MM.1S (cell line): ENCODE measurements at regions not wholly inside any gene's neighbourhood (a gene's known extent, or its start where the extent isn't known, plus 50 kb on each side); places are given as distances from the start of the nearest gene placed in this dataset.

Source experiments
- DNase-seq: peaks from one replicate; pipeline ENCODE4 v3.0.0-alpha.2; 2015
- H2AFZ ChIP-seq: fragments of 300-600 bp; sonication (generic); 2 replicates; pipeline ENCODE4 v1.6.0; 2016; ENCODE audit warnings: antibody characterized with exemption, low read length
- H3F3A ChIP-seq: fragments of 300-600 bp; sonication (generic); 2 replicates; pipeline ENCODE4 v1.6.1; 2016; ENCODE audit warnings: mild to moderate bottlenecking, antibody characterized with exemption, low read length, moderate library complexity, mixed read lengths; ENCODE audit not compliant: insufficient read depth
- H3K27ac ChIP-seq: fragments of 300-600 bp; sonication (generic); 2 replicates; pipeline ENCODE4 v1.5.1; 2016; ENCODE audit warnings: mild to moderate bottlenecking, low read length
- H3K27me3 ChIP-seq: fragments of 300-600 bp; sonication (generic); replicated peaks from 2 replicates; pipeline ENCODE4 v1.6.0; 2016; ENCODE audit warnings: low read length; ENCODE audit not compliant: insufficient read depth
- H3K36me3 ChIP-seq: fragments of 300-600 bp; sonication (generic); replicated peaks from 2 replicates; pipeline ENCODE4 v1.6.1; 2016; ENCODE audit warnings: mild to moderate bottlenecking, low read length, mixed read lengths; ENCODE audit not compliant: insufficient read depth
- H3K4me1 ChIP-seq: fragments of 300-600 bp; sonication (generic); 2 replicates; pipeline ENCODE4 v1.6.1; 2016; ENCODE audit warnings: low read length, mixed read lengths
- H3K4me2 ChIP-seq: fragments of 300-600 bp; sonication (generic); 2 replicates; pipeline ENCODE4 v1.6.0; 2016; ENCODE audit warnings: low read depth, low read length
- H3K4me3 ChIP-seq: fragments of 300-600 bp; sonication (generic); 2 replicates; pipeline ENCODE4 v1.5.1; 2016; ENCODE audit warnings: low read length, mixed read lengths
- H3K79me2 ChIP-seq: fragments of 300-600 bp; sonication (generic); 2 replicates; pipeline ENCODE4 v1.6.1; 2016; ENCODE audit warnings: mixed run types, low read length, mixed read lengths
- H3K9ac ChIP-seq: fragments of 300-600 bp; sonication (generic); 2 replicates; pipeline ENCODE4 v1.6.1; 2016; ENCODE audit warnings: low read length, mixed read lengths
- H3K9me2 ChIP-seq: fragments of 300-600 bp; sonication (generic); replicated peaks from 2 replicates; pipeline ENCODE4 v1.6.1; 2016; ENCODE audit warnings: mild to moderate bottlenecking, low read length, mixed read lengths; ENCODE audit not compliant: insufficient read depth
- H3K9me3 ChIP-seq: fragments of 300-600 bp; sonication (generic); replicated peaks from 2 replicates; pipeline ENCODE4 v1.6.1; 2016; ENCODE audit warnings: mild to moderate bottlenecking, low read length, mixed read lengths; ENCODE audit not compliant: insufficient read depth
- H4K20me1 ChIP-seq: fragments of 300-600 bp; sonication (generic); 2 replicates; pipeline ENCODE4 v1.6.1; 2016; ENCODE audit warnings: mild to moderate bottlenecking, low read length, moderate library complexity, mixed read lengths; ENCODE audit not compliant: insufficient read depth
- EZH2 ChIP-seq: fragments of 300-600 bp; sonication (generic); optimal IDR thresholded peaks from 2 replicates; pipeline ENCODE3; 2017; ENCODE audit warnings: low read depth, mild to moderate bottlenecking, antibody characterized with exemption, low read length, mixed read lengths
- EZH2phosphoT487 ChIP-seq: fragments of 300-600 bp; sonication (generic); IDR thresholded peaks from 2 replicates; pipeline ENCODE4 v1.6.1; 2018; ENCODE audit warnings: antibody characterized with exemption, low read length
- TF ChIP-seq, protein P1 (sequence below): fragments of 300-600 bp; sonication (generic); IDR thresholded peaks from 2 replicates; pipeline ENCODE4 v1.5.1; 2016; ENCODE audit warnings: antibody characterized with exemption, low read length, mixed read lengths

DNA sequence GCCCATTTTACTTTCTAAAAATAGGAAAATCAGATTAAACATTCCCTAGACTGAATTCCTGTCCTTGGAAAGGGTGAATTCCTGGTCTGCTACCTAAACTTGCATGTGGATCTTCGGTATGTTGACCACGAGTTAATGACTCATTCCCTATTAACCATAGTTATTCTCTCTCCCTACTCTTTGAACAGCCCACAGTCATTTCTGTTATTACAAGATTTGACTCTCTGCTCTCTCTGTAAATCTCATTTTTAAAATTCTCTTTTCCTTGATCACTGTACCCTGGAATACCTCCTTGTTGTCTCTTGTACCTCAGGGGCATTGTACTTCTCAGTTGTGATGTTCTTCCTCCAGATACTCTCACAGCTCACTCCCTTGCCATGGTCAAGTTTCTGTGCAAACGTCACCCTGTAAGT lies 92.0 kb upstream of the GULP1 start:
- DNase-seq, result no peak
- H3F3A ChIP-seq, result no peaks in the 10 kb centered on the region
- no peak overlapping the region for H3K9ac ChIP-seq
- H3K27me3 ChIP-seq, result no peaks in the 10 kb centered on the region
- H4K20me1 ChIP-seq, result no peaks in the 10 kb centered on the region
- H3K79me2 ChIP-seq, result no peaks in the 10 kb centered on the region
- no peaks in the 10 kb centered on the region for H3K9me3 ChIP-seq
- no peak overlapping the region for H3K4me3 ChIP-seq
- H2AFZ ChIP-seq, result no peak overlapping the region
- TF ChIP-seq, protein P1, sequence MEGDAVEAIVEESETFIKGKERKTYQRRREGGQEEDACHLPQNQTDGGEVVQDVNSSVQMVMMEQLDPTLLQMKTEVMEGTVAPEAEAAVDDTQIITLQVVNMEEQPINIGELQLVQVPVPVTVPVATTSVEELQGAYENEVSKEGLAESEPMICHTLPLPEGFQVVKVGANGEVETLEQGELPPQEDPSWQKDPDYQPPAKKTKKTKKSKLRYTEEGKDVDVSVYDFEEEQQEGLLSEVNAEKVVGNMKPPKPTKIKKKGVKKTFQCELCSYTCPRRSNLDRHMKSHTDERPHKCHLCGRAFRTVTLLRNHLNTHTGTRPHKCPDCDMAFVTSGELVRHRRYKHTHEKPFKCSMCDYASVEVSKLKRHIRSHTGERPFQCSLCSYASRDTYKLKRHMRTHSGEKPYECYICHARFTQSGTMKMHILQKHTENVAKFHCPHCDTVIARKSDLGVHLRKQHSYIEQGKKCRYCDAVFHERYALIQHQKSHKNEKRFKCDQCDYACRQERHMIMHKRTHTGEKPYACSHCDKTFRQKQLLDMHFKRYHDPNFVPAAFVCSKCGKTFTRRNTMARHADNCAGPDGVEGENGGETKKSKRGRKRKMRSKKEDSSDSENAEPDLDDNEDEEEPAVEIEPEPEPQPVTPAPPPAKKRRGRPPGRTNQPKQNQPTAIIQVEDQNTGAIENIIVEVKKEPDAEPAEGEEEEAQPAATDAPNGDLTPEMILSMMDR, result no peak
- TF ChIP-seq EZH2 (no peak), EZH2phosphoT487 (no peak)
- H3K4me2 ChIP-seq, result no peak overlapping the region
- no peaks in the 10 kb centered on the region for H3K9me2 ChIP-seq
- H3K4me1 ChIP-seq, result no peaks in the 10 kb centered on the region
- no peaks in the 10 kb centered on the region for H3K36me3 ChIP-seq
- H3K27ac ChIP-seq, result no peak overlapping the region

DNA sequence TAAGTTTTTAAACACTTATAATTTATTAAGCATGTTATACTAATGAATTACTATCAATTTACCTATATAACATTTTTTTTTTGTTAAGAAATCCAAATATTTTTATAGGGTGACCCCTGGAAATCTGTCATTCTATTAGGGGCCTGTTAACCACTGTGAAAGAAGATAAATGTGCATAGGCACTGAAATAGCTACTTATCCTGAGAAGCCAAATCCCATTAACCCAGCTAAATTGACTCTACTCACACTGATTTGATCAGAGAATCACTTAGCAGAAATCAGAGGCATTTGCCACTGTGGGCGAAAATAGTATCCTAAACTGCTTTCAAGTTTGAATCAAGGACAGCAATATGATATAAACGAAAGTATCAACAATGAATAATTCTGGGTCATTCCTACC lies 90.0 kb upstream of the GULP1 start:
- TF ChIP-seq EZH2phosphoT487, result no peak
- H3F3A ChIP-seq, result no peaks in the 10 kb centered on the region
- no peak overlapping the region for H3K4me3 ChIP-seq
- H3K36me3 ChIP-seq, result no peaks in the 10 kb centered on the region
- no peak overlapping the region for H2AFZ ChIP-seq
- no peaks in the 10 kb centered on the region for H3K27me3 ChIP-seq
- no peak overlapping the region for H3K4me2 ChIP-seq
- H3K27ac ChIP-seq, result no peak overlapping the region
- no peak overlapping the region for H3K9ac ChIP-seq
- H3K9me3 ChIP-seq, result no peaks in the 10 kb centered on the region
- DNase-seq, result no peak
- no peaks in the 10 kb centered on the region for H3K79me2 ChIP-seq
- no peaks in the 10 kb centered on the region for H3K4me1 ChIP-seq
- H3K9me2 ChIP-seq, result no peaks in the 10 kb centered on the region
- no peaks in the 10 kb centered on the region for H4K20me1 ChIP-seq

DNA sequence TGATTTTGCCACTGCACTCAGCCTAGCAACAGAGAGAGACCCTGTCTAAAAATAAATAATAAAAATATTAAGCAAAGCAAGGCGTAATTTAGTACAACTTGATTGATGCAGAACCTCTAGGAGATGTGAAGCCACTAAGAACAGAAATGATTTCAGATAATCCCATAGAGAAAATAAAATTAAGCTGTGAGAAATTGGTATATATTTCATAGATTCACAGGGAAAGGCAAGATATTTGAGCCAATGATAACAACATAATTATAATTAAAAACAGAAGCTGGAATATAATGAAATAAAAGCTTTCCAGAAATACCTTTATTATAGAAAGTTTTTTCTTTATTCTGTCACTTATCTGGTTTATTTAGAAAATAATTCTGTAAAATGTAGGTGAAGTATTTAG lies 88.9 kb upstream of the GULP1 start:
- TF ChIP-seq EZH2phosphoT487 (no peak), EZH2 (no peak)
- TF ChIP-seq, protein P1, result no peak
- H3K4me2 ChIP-seq, result no peak overlapping the region
- H3K36me3 ChIP-seq, result no peaks in the 10 kb centered on the region
- DNase-seq, result no peak
- no peak overlapping the region for H3K9ac ChIP-seq
- no peak overlapping the region for H3K27ac ChIP-seq
- no peak overlapping the region for H2AFZ ChIP-seq
- H3K79me2 ChIP-seq, result no peaks in the 10 kb centered on the region
- no peak overlapping the region for H3K4me3 ChIP-seq
- H3K9me3 ChIP-seq, result no peaks in the 10 kb centered on the region
- no peaks in the 10 kb centered on the region for H3K27me3 ChIP-seq
- no peaks in the 10 kb centered on the region for H3K4me1 ChIP-seq
- no peaks in the 10 kb centered on the region for H3F3A ChIP-seq
- H3K9me2 ChIP-seq, result no peaks in the 10 kb centered on the region
- no peaks in the 10 kb centered on the region for H4K20me1 ChIP-seq

GRCh38 chr2:188203776-188204175 lies 87.9 kb upstream of the GULP1 start:
- H3K9ac ChIP-seq, result no peak overlapping the region
- H3K9me2 ChIP-seq, result no peaks in the 10 kb centered on the region
- H3K4me2 ChIP-seq, result no peak overlapping the region
- H3K4me3 ChIP-seq, result no peak overlapping the region
- H3K79me2 ChIP-seq, result no peaks in the 10 kb centered on the region
- no peaks in the 10 kb centered on the region for H4K20me1 ChIP-seq
- no peaks in the 10 kb centered on the region for H3K27me3 ChIP-seq
- H3K9me3 ChIP-seq, result no peaks in the 10 kb centered on the region
- H3F3A ChIP-seq, result no peaks in the 10 kb centered on the region
- no peak overlapping the region for H2AFZ ChIP-seq
- H3K4me1 ChIP-seq, result no peaks in the 10 kb centered on the region
- TF ChIP-seq, protein P1, result no peak
- TF ChIP-seq EZH2, result no peak
- TF ChIP-seq EZH2phosphoT487, result no peak
- no peak for DNase-seq
- no peaks in the 10 kb centered on the region for H3K36me3 ChIP-seq
- H3K27ac ChIP-seq, result no peak overlapping the region
